Right atrium auricular region (tissue), 2 donors: ENCODE measurements at regions not wholly inside any gene's neighbourhood (a gene's known extent, or its start where the extent isn't known, plus 50 kb on each side); places are given as distances from the start of the nearest gene placed in this dataset.
A peak's percentile ranks its signal among the peaks of the same experiment; 100 is the strongest.

Source experiments
- DNase-seq: peaks from one replicate; pipeline ENCODE4 v3.0.0-alpha.2; 2019; ENCODE audit warnings: low spot score
- H3K27ac ChIP-seq, 2 donors: fragments of 200-600 bp; sonication (generic); 1 replicate in 1 of 2; 2 replicates in 1 of 2; pipeline ENCODE4 v1.5.1; 2016 to 2019
- H3K27me3 ChIP-seq, 2 donors: fragments of 200-600 bp; sonication (generic); one replicate each; pipeline versions ENCODE4 v1.5.1 to v1.6.0; 2017 to 2019
- H3K36me3 ChIP-seq: fragments of 200-600 bp; sonication (generic); one replicate; pipeline ENCODE4 v1.5.1; 2016
- H3K4me1 ChIP-seq, 2 donors: fragments of 200-600 bp; sonication (generic); one replicate each; pipeline versions ENCODE4 v1.5.1 to v1.6.0; 2017 to 2019
- H3K4me3 ChIP-seq, 2 donors: fragments of 200-600 bp; sonication (generic); 1 replicate in 1 of 2; 2 replicates in 1 of 2; pipeline ENCODE4 v1.5.1; 2017 to 2019; ENCODE audit warnings: mild to moderate bottlenecking in 1 of 2, moderate library complexity in 1 of 2
- H3K9me3 ChIP-seq, 2 donors: fragments of 200-600 bp; sonication (generic); one replicate each; pipeline ENCODE4 v1.5.1; 2019
- TF ChIP-seq, protein P1 (sequence below), 2 donors: fragments of 200-600 bp; sonication (generic); IDR thresholded peaks; one replicate each; pipeline ENCODE4 v1.5.1; 2019; ENCODE audit warnings: antibody characterized with exemption in 2 of 2

DNA sequence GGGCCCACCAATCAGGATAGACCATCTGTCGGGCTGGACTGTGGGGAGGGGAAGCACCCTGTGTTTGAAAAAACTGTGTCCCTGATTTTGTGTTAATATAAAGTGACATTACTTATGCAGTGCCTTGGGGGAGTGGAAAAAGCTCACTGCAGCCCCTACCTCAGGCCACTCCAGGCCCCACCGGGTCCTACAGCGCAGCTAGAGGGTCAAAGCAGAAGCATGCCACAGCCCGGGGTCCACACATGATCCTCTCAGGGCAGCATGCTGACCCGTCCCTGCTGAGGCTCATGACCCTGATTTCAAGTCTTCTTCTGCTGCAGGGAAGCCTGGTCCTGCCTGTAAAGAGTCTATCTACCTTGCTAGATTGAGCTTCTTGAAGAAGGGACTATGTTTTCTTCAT lies 133.0 kb upstream of the PLCB4 start:
- H3K4me1 ChIP-seq = peaks cover 0 to 14% of the 10 kb centered on the region in 2 donors
- H3K27ac ChIP-seq = no peak overlapping the region
- no peaks in the 10 kb centered on the region for H3K36me3 ChIP-seq
- H3K27me3 ChIP-seq = no peaks in the 10 kb centered on the region
- no peaks in the 10 kb centered on the region for H3K9me3 ChIP-seq
- TF ChIP-seq, protein P1, sequence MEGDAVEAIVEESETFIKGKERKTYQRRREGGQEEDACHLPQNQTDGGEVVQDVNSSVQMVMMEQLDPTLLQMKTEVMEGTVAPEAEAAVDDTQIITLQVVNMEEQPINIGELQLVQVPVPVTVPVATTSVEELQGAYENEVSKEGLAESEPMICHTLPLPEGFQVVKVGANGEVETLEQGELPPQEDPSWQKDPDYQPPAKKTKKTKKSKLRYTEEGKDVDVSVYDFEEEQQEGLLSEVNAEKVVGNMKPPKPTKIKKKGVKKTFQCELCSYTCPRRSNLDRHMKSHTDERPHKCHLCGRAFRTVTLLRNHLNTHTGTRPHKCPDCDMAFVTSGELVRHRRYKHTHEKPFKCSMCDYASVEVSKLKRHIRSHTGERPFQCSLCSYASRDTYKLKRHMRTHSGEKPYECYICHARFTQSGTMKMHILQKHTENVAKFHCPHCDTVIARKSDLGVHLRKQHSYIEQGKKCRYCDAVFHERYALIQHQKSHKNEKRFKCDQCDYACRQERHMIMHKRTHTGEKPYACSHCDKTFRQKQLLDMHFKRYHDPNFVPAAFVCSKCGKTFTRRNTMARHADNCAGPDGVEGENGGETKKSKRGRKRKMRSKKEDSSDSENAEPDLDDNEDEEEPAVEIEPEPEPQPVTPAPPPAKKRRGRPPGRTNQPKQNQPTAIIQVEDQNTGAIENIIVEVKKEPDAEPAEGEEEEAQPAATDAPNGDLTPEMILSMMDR (IDR thresholded peaks at IDR 0.05) = no peak
- no peak overlapping the region for H3K4me3 ChIP-seq
- no peak for DNase-seq

DNA sequence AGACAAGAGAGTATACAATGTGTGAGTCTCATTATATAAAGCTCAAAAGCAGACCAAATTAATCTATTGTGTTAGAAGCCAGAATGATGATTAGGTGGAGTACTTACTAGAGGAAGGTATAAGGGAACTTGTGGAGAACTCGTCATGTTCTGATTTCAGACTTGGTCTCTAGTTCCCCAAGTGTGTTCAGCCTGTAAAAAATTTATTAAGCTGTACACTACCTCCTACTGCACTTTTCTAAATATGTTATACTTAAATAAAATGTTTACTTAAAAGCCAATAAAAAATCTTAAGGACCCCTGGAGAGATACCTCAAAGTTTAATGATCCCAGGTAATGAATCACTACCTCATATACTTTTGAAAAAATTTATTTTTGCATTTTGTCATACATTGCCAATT lies 130.4 kb upstream of the PLCB4 start:
- Histone ChIP-seq H3K36me3 (no peaks in the 10 kb centered on the region), H3K4me1 (peaks cover 0 to 8% of the 10 kb centered on the region in 2 donors), H3K27ac (no peak overlapping the region), H3K9me3 (no peaks in the 10 kb centered on the region), H3K4me3 (no peak overlapping the region), H3K27me3 (no peaks in the 10 kb centered on the region)
- TF ChIP-seq, protein P1 (IDR thresholded peaks at IDR 0.05) = no peak
- no peak for DNase-seq

DNA sequence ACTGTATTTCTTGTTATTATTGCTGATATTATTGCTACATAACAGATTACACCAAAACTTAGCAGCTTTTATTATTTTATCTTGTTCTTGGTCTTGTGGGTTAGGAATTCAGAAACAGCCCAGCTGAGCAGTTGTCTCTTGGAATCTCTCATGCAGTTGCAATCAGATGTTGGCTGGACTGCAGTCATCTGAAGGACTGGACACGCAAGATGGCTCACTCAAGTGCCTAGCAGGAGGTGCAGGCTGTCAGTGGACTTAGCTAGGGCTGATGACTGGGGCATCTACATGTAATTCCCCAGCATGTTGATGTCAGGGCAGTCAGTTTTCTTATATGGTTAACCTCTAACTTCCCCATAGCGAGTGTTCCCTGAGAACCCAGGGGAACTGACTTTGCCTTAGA lies 128.6 kb upstream of the PLCB4 start:
- Histone ChIP-seq H3K27ac (no peak overlapping the region), H3K4me1 (peaks cover 0 to 9% of the 10 kb centered on the region in 2 donors), H3K4me3 (no peak overlapping the region), H3K27me3 (no peaks in the 10 kb centered on the region), H3K9me3 (no peaks in the 10 kb centered on the region), H3K36me3 (no peaks in the 10 kb centered on the region)
- TF ChIP-seq, protein P1 (IDR thresholded peaks at IDR 0.05) = no peak
- no peak for DNase-seq

DNA sequence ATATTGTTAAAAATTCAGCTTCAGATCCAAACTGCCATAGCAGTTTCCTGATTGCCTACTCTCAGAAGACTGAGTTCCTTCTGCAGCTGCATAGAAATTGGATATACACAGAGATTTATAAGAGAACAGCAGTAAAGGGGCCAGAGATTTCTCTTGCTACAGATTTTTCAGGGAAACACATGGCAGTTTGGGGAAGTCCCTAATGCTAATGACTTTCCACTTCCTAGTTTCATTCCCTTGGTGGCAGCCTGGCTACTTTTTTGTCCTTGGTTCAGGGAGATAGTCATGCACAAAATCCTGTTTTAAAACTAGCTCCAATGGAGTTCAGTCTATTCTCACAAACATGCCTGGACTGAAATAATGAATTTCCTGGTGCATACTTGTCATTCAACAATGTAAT lies 125.3 kb upstream of the PLCB4 start:
- Histone ChIP-seq H3K4me1 (peaks cover 0 to 36% of the 10 kb centered on the region in 2 donors), H3K27ac (no peak overlapping the region), H3K9me3 (no peaks in the 10 kb centered on the region), H3K36me3 (no peaks in the 10 kb centered on the region), H3K27me3 (no peaks in the 10 kb centered on the region), H3K4me3 (no peak overlapping the region)
- DNase-seq = no peak
- TF ChIP-seq, protein P1 (IDR thresholded peaks at IDR 0.05) = no peak

DNA sequence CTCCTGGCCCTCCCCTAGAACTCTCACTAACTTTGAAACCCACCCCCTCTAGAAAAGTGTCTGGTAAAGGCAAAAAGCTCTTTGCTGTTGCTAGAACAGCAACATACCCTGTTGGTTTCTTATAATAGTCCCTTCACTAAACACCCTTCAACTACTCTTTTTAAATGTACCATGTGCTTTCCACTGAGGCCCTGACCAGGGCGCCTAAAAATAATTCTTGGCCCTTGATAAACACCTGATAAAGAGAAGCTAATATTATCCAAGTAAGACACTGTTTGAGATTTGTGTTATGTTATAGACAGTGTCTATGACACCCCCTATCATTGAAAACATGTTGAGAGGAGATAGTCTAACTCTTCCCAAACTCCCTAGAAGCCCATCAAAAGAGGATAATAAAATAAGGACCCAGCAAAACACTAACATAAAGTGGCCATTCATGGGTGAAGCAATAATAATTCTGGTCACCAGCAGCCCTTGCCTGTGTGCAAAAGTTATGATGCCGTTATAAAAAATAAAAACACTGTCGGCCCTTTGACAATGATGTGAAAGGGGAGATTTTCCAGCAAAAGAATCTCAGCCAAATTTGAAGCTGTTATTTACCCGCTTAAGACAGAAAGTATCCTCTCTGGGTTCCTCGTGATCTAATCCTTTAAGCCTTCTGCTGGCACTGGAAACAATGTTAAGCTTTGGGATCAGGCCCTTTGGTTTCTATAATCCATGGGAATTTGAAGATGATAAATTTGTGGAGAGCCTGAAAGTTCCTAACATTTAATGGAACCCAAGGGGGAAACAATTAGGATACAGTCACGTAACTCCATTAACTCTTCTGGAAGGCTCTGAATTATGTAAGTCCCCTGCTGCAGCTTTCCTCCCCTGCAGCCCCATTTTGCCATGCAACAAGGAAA lies 122.6 kb upstream of the PLCB4 start:
- TF ChIP-seq, protein P1 (IDR thresholded peaks at IDR 0.05) = no peak
- Histone ChIP-seq H3K36me3 (no peaks in the 10 kb centered on the region), H3K27me3 (no peaks in the 10 kb centered on the region), H3K4me3 (no peak overlapping the region), H3K27ac (peak overlapping the region; percentile 51 to 72), H3K9me3 (no peaks in the 10 kb centered on the region), H3K4me1 (peaks cover 0 to 28% of the 10 kb centered on the region in 2 donors)
- DNase-seq = no peak
